Pancreas (tissue), 10 donors: ENCODE measurements at regions not wholly inside any gene's neighbourhood (a gene's known extent, or its start where the extent isn't known, plus 50 kb on each side); places are given as distances from the start of the nearest gene placed in this dataset.

Experiments
- ATAC-seq, 4 donors: fragments of 200-7000 bp; cut with Tn5 transposase; one replicate each; pipeline versions ENCODE4 v1.8.0 to v1.9.1; 2020; ENCODE audit warnings: mild to moderate bottlenecking in 4 of 4, moderate library complexity in 4 of 4
- DNase-seq, 6 donors: peaks; one replicate each; pipeline ENCODE4 v3.0.0-alpha.2; 2020
- FAIRE-seq: peaks from 2 replicates; lab custom pipeline; 2012; peaks lifted over from hg19 to GRCh38; lab: Jason Lieb, UNC
- H3K27ac ChIP-seq, 4 donors: fragments of 200-600 bp; sonication (generic); 1 replicate in 3 of 4; 2 replicates in 1 of 4; pipeline versions ENCODE4 v1.5.0 to v1.8.0; 2020
- H3K27me3 ChIP-seq, 4 donors: fragments of 200-600 bp; one replicate each; pipeline ENCODE4 v1.8.0; 2021
- H3K36me3 ChIP-seq, 3 donors: fragments of 200-600 bp; sonication (generic) in 1 of 3; one replicate each; pipeline versions ENCODE4 v1.5.0 to v1.8.0; 2020 to 2021
- H3K4me1 ChIP-seq, 3 donors: fragments of 200-600 bp; one replicate each; pipeline ENCODE4 v1.8.0; 2021
- H3K4me3 ChIP-seq, 4 donors: fragments of 200-600 bp; sonication (generic) in 2 of 4; one replicate each; pipeline versions ENCODE4 v1.5.0 to v1.8.0; 2020 to 2021
- H3K9me3 ChIP-seq, 4 donors: fragments of 200-600 bp; one replicate each; pipeline ENCODE4 v1.8.0; 2021
- CTCF ChIP-seq, 4 donors: fragments of 200-600 bp; sonication (generic) in 3 of 4; IDR thresholded peaks; one replicate each; pipeline versions ENCODE4 v1.5.0 to v1.8.0; 2021; ENCODE audit warnings: antibody characterized with exemption in 4 of 4
- WGBS, 2 donors: extraction: QIAGEN DNeasy Blood & Tissue Kit; methylation state at CpG; one replicate each; pipeline ENCODE4 v1.1.7; 2013; 5-methylcytosine and 5-hydroxymethylcytosine counted together
- intact Hi-C, 3 donors: fragments of 100-400 bp; cut with DNase I; formaldehyde crosslinking; loops; one replicate each; pipeline versions ENCODE4 v1.11.1 to v1.14.2; 2022
- donor health status: healthy with polysubstance abuse.
- donor health status: DM: no; HTN: no; CAD: no; lungs with moderate emphysema.
- donor health status: DM: no; HTN: no; CAD: no.
- donor health status: control.
- donor health status: control.
- donor health status: Bipolar disorder and iron deficiency.
- donor health status: DM: yes; HTN: yes; CAD: no.
- donor health status: DM: no; HTN: no; CAD: no.
- donor health status: DM: no; HTN: no; CAD: no.
- donor health status: DM: yes; HTN: yes; CAD: no.

- intact Hi-C loops, result no loop called here
- DNase-seq, result no peak
- no peaks in the 10 kb centered on the region for H3K36me3 ChIP-seq
- H3K9me3 ChIP-seq, result no peaks in the 10 kb centered on the region
- H3K4me1 ChIP-seq, result no peaks in the 10 kb centered on the region
- no peak overlapping the region for H3K27ac ChIP-seq
- no peak for TF ChIP-seq CTCF (IDR thresholded peaks at IDR 0.05)
- no peak for FAIRE-seq
- ATAC-seq, result no peak
- no peak overlapping the region for H3K4me3 ChIP-seq
- peaks cover 0 to 4% (median 0%) of the 10 kb centered on the region in 4 donors for H3K27me3 ChIP-seq
- 84 to 90% methylated on average over 5 of the region's 5 CpGs for WGBS, 2 donors
Measured at GRCh38 chr9:86563936-86564335, 209.7 kb upstream of the TUT7 start.

GRCh38 chr9:86563350-86563749, 209.1 kb upstream of the TUT7 start:
- intact Hi-C loops, result no loop called here
- WGBS, 2 donors, result 69 to 85% methylated on average over 3 of the region's 3 CpGs
- Histone ChIP-seq H3K9me3 (no peaks in the 10 kb centered on the region), H3K4me3 (no peak overlapping the region), H3K36me3 (no peaks in the 10 kb centered on the region), H3K4me1 (no peaks in the 10 kb centered on the region), H3K27ac (no peak overlapping the region), H3K27me3 (peaks cover 0 to 4% (median 0%) of the 10 kb centered on the region in 4 donors)
- DNase-seq (no peak), FAIRE-seq (no peak), ATAC-seq (peak in 1 of 4 donors; percentile 21)
- no peak for TF ChIP-seq CTCF (IDR thresholded peaks at IDR 0.05)

GRCh38 chr9:86562691-86563090, 208.5 kb upstream of the TUT7 start:
- no peak for FAIRE-seq
- WGBS, 2 donors, result 53 to 59% methylated on average over 5 of the region's 5 CpGs
- H3K27me3 ChIP-seq, result peaks cover 0 to 4% (median 0%) of the 10 kb centered on the region in 4 donors
- no peaks in the 10 kb centered on the region for H3K9me3 ChIP-seq
- H3K4me1 ChIP-seq, result no peaks in the 10 kb centered on the region
- no peak overlapping the region for H3K27ac ChIP-seq
- no peak for TF ChIP-seq CTCF (IDR thresholded peaks at IDR 0.05)
- no peaks in the 10 kb centered on the region for H3K36me3 ChIP-seq
- no peak for DNase-seq
- no peak for ATAC-seq
- no peak overlapping the region for H3K4me3 ChIP-seq
- intact Hi-C loops, result no loop called here

GRCh38 chr9:86557918-86558317, 203.7 kb upstream of the TUT7 start:
- DNase-seq, result no peak
- H3K9me3 ChIP-seq, result no peaks in the 10 kb centered on the region
- no peak for ATAC-seq
- no peaks in the 10 kb centered on the region for H3K36me3 ChIP-seq
- H3K27me3 ChIP-seq, result no peaks in the 10 kb centered on the region
- no peak overlapping the region for H3K4me3 ChIP-seq
- no peak overlapping the region for H3K27ac ChIP-seq
- intact Hi-C loops, result no loop called here
- TF ChIP-seq CTCF (IDR thresholded peaks at IDR 0.05), result no peak
- FAIRE-seq, result no peak
- H3K4me1 ChIP-seq, result no peaks in the 10 kb centered on the region
- 85 to 92% methylated on average over 3 of the region's 3 CpGs for whole genome bisulfite sequencing, 2 donors

GRCh38 chr9:86557063-86557766, 203.0 kb upstream of the TUT7 start:
- Histone ChIP-seq H3K9me3 (no peaks in the 10 kb centered on the region), H3K27me3 (no peaks in the 10 kb centered on the region), H3K4me1 (no peaks in the 10 kb centered on the region), H3K27ac (no peak overlapping the region), H3K36me3 (no peaks in the 10 kb centered on the region), H3K4me3 (no peak overlapping the region)
- 63 to 76% methylated on average over 7 of the region's 7 CpGs for WGBS, 2 donors
- ATAC-seq (peak in 1 of 4 donors; percentile 58), FAIRE-seq (no peak), DNase-seq (no peak)
- no peak for TF ChIP-seq CTCF (IDR thresholded peaks at IDR 0.05)
- intact Hi-C loops, result no loop called here
